ENCODE measurements at regions not wholly inside any gene's neighbourhood (a gene's known extent, or its start where the extent isn't known, plus 50 kb on each side); places are given as distances from the start of the nearest gene placed in this dataset.
A peak's percentile ranks its signal among the peaks of the same experiment; 100 is the strongest.

DNA sequence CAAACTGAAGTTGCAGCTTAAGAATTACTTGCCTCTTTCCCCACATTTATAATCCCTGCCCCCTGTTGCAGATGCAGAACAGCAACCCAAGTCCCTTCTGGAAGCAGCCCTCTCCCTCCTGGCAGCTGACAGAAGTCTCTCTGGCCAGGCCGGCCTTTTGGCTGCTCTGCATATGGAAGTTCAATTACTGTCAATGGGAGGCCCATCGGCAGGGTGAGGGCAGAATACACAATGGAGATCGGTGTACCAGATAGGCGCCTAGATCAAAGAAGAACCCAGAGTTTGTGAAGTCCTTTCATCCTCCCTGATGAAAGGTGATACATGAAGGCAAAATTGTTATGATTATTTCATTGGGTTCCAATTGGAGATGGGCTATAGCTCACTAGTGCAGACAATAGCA lies 327.9 kb upstream of the CTNNB1 start:
- no peak overlapping the region for H3K9ac ChIP-seq (ENCODE audit: extremely low read depth, low read length, poor library complexity, severe bottlenecking)
- H3K27ac ChIP-seq (ENCODE audit: low read depth, low read length) = peak overlapping the region; percentile 65
- TF ChIP-seq, protein P1, sequence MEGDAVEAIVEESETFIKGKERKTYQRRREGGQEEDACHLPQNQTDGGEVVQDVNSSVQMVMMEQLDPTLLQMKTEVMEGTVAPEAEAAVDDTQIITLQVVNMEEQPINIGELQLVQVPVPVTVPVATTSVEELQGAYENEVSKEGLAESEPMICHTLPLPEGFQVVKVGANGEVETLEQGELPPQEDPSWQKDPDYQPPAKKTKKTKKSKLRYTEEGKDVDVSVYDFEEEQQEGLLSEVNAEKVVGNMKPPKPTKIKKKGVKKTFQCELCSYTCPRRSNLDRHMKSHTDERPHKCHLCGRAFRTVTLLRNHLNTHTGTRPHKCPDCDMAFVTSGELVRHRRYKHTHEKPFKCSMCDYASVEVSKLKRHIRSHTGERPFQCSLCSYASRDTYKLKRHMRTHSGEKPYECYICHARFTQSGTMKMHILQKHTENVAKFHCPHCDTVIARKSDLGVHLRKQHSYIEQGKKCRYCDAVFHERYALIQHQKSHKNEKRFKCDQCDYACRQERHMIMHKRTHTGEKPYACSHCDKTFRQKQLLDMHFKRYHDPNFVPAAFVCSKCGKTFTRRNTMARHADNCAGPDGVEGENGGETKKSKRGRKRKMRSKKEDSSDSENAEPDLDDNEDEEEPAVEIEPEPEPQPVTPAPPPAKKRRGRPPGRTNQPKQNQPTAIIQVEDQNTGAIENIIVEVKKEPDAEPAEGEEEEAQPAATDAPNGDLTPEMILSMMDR (conservative IDR thresholded peaks at IDR 0.05) = no peak
- H3K36me3 ChIP-seq (ENCODE audit: control insufficient read depth, insufficient read depth, low read length) = no peaks in the 10 kb centered on the region
- H3K9me3 Mint-ChIP-seq = no peaks in the 10 kb centered on the region
- no peak overlapping the region for H3K4me3 Mint-ChIP-seq
- WGBS, 2 experiments (ENCODE audit: insufficient coverage in 1 of 2, insufficient read length in 1 of 2) = 40% methylated on average over 4 of the region's 4 CpGs
- H3K9me3 ChIP-seq (ENCODE audit: control insufficient read depth, low read length) = peaks cover 2% of the 10 kb centered on the region
- H3K4me3 ChIP-seq (ENCODE audit: low read length) = no peak overlapping the region
- H3K4me1 ChIP-seq (ENCODE audit: control insufficient read depth, insufficient read depth, low read length) = peaks cover 40% of the 10 kb centered on the region
- peak; percentile 83 for DNase-seq
- peaks cover 71% of the 10 kb centered on the region for H3K4me1 Mint-ChIP-seq
- no peaks in the 10 kb centered on the region for H3K27me3 Mint-ChIP-seq (ENCODE audit: insufficient read depth)
- H3K36me3 Mint-ChIP-seq (ENCODE audit: low read depth) = no peaks in the 10 kb centered on the region
- no peak overlapping the region for H3K27ac Mint-ChIP-seq
- no peaks in the 10 kb centered on the region for H3K27me3 ChIP-seq (ENCODE audit: control insufficient read depth, insufficient read depth, low read length, poor library complexity, severe bottlenecking)

DNA sequence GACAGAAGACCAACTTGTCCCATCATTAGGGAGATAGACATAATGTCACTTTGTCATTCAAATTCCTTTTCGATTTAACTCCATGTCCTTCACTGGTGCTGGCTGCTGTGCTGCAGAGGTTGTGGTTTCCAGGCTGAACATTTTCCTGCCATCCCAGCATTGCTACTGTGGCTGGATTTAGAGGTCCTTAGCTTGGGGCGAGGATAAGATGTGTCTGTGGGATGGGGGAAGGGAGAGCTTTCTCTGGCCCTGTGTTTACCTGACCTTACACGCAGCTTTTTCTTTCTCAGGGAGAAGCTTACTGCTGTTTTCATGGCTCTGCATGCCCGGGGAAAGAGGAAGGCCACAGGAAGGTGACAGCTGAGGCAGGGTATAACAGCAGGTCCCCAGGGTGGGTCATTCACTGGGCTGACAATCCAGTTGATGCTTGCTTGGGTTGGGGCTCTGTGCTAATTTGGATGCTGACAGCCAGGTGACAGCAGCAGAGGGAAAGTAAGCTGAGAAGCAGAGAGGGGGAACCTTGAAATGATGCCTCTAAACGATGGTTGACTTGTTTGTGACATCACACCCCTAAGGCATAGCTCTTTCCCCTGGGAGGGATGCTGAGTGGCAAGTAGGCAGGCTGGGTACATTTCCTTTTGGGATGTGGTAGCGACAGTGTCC lies 326.9 kb upstream of the CTNNB1 start:
- 83 to 100% methylated on average over 1 to 6 of the region's 6 CpGs for WGBS, 2 experiments (ENCODE audit: insufficient coverage in 1 of 2, insufficient read length in 1 of 2)
- H3K4me3 ChIP-seq (ENCODE audit: low read length) = peak overlapping the region; percentile 34

DNA sequence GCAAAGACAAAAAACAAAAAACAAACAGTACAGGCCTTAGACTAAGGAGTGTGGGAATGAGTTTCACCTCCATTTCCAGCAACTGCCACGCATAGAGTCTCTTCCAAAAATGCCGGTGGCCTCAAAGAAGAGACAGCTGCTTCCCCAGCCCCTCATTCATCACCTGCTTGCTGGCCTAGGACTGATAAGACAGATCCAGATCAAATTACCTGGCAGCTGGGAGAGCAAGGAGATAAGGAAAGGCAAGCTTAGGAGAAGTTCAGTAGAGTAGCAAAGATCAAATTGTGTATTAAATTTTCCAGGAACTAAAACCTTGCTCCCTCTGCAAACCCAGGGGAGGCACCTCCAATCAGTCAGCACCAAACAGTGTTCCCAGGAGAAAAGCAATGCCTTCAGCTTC lies 325.8 kb upstream of the CTNNB1 start:
- no peak for DNase-seq
- no peak overlapping the region for H3K9ac ChIP-seq (ENCODE audit: extremely low read depth, low read length, poor library complexity, severe bottlenecking)
- peaks cover 40% of the 10 kb centered on the region for H3K4me1 ChIP-seq (ENCODE audit: control insufficient read depth, insufficient read depth, low read length)
- peak overlapping the region; percentile 49 for H3K4me3 ChIP-seq (ENCODE audit: low read length)
- no peaks in the 10 kb centered on the region for H3K27me3 ChIP-seq (ENCODE audit: control insufficient read depth, insufficient read depth, low read length, poor library complexity, severe bottlenecking)
- no peak overlapping the region for H3K4me3 Mint-ChIP-seq
- 64 to 100% methylated on average over 1 to 2 of the region's 2 CpGs for WGBS, 2 experiments (ENCODE audit: insufficient coverage in 1 of 2, insufficient read length in 1 of 2)
- no peaks in the 10 kb centered on the region for H3K9me3 ChIP-seq (ENCODE audit: control insufficient read depth, low read length)
- no peaks in the 10 kb centered on the region for H3K27me3 Mint-ChIP-seq (ENCODE audit: insufficient read depth)
- TF ChIP-seq, protein P1 (conservative IDR thresholded peaks at IDR 0.05) = no peak
- H3K36me3 Mint-ChIP-seq (ENCODE audit: low read depth) = no peaks in the 10 kb centered on the region
- no peaks in the 10 kb centered on the region for H3K9me3 Mint-ChIP-seq
- H3K36me3 ChIP-seq (ENCODE audit: control insufficient read depth, insufficient read depth, low read length) = no peaks in the 10 kb centered on the region
- H3K27ac Mint-ChIP-seq = peak overlapping the region; percentile 42
- H3K27ac ChIP-seq (ENCODE audit: low read depth, low read length) = no peak overlapping the region
- H3K4me1 Mint-ChIP-seq = peaks cover 65% of the 10 kb centered on the region

More for the DNA sequence above, 326.9 kb upstream of the CTNNB1 start:
- H3K9me3 ChIP-seq (ENCODE audit: control insufficient read depth, low read length) = no peaks in the 10 kb centered on the region
- peaks cover 40% of the 10 kb centered on the region for H3K4me1 ChIP-seq (ENCODE audit: control insufficient read depth, insufficient read depth, low read length)
- DNase-seq = peak; percentile 49
- H3K4me3 Mint-ChIP-seq = no peak overlapping the region
- no peaks in the 10 kb centered on the region for H3K36me3 ChIP-seq (ENCODE audit: control insufficient read depth, insufficient read depth, low read length)
- TF ChIP-seq, protein P1 (conservative IDR thresholded peaks at IDR 0.05) = no peak
- H3K27me3 ChIP-seq (ENCODE audit: control insufficient read depth, insufficient read depth, low read length, poor library complexity, severe bottlenecking) = no peaks in the 10 kb centered on the region
- no peaks in the 10 kb centered on the region for H3K9me3 Mint-ChIP-seq
- H3K27me3 Mint-ChIP-seq (ENCODE audit: insufficient read depth) = no peaks in the 10 kb centered on the region
- no peak overlapping the region for H3K9ac ChIP-seq (ENCODE audit: extremely low read depth, low read length, poor library complexity, severe bottlenecking)
- peaks cover 68% of the 10 kb centered on the region for H3K4me1 Mint-ChIP-seq
- no peak overlapping the region for H3K27ac Mint-ChIP-seq
- no peaks in the 10 kb centered on the region for H3K36me3 Mint-ChIP-seq (ENCODE audit: low read depth)
- peak overlapping the region; percentile 65 for H3K27ac ChIP-seq (ENCODE audit: low read depth, low read length)

Measured in endodermal cell (in vitro differentiated cells).